NOMO-1 (cell line): ENCODE measurements at regions not wholly inside any gene's neighbourhood (a gene's known extent, or its start where the extent isn't known, plus 50 kb on each side); places are given as distances from the start of the nearest gene placed in this dataset.
A peak's percentile ranks its signal among the peaks of the same experiment; 100 is the strongest.

Experiments
- DNase-seq, 2 experiments: peaks; one replicate each; lab custom pipeline; 2025; ENCODE audit not compliant: unreplicated experiment in 2 of 2; lab: John Stamatoyannopoulos, UW

DNA sequence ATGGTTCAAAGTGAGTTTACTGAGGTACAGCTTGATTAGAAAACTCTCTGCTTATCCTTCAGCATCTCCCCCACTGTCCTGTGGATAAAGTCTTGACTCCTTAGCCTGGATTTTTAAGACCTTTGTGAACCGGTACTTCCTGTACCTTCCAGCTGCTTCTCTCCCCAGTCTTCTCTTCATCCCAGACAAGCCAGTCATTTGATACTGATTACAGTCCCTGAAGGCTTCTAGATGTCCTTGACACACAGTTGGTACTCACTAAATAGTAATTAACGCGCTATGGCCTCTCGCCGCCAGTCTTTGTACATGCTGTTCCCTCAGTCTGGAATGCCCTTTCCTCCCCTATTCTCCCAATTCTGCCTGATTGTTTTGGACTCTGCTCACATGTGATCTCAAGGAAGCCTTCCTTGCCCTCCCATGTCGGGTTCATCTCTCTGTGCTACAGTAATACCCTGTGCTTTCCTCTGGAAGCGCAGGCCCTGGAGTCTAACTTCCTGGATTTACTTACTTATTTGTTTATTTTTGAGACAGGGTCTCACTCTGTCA is 50.6 kb upstream of the PTGR2 start:
- no peak for DNase-seq

DNA sequence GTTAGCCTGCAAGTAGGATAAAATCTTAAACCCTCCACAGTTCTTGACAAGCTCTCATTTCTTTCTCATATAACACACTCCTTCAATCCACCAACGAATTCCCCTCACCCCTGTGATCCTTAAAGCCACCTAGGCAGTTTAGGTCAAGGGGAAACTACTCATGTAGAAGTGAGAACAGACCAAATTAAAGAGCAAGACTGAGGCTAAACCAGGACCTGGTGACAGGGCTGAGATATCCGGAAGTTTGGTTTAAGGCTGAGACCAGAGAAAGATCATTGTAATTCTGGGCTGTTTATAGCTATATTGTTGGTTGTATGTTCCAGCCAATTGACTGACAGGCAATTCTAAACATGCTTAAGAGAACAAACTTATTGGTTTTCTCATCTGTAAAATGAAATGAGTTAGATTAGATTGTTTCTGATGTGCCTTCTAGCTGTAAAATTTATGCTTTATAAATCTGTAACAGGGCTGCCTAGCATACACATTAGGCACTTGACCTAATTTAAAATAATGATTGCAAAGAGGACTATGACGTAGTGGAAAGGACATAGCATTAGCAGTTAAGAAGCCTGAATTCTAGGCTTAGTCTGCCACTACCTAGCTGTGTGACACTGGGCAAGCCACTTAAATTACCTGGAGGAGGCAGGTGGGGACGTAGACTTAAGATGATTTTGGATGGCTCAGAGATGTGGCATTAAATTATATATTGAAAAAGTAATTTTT is 53.9 kb upstream of the PTGR2 start:
- DNase-seq, result no peak

DNA sequence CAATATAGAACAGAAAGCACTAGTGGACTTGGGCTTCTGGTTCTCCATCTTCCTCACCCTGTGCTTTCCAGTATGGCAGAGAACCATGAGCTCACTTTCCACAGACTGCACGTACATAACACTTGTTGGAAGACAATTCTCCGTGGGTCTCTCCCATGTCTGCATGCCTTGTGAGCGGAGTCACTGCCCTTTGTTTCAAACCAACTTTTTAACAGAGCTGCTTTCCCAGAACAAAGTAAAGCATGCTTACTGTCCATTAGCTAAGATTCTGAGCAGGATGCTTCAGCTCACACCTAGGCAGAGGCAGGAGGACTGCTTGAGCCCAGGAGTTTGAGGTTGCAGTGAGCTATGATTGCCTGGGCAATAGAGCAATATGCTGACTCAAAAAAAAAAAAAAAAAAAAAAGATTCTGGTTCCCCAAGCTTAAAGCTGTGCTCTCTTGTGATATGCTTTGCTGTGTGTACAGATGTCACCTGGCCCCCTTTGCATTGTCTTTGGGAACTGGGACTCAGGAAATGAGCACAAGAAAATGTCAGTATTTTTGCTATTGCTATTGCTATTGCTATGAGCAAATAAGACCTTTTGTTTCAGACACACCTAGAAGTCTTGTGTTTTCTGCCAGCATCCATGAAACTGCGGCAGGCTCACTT is 54.6 kb upstream of the PTGR2 start:
- DNase-seq, result no peak

DNA sequence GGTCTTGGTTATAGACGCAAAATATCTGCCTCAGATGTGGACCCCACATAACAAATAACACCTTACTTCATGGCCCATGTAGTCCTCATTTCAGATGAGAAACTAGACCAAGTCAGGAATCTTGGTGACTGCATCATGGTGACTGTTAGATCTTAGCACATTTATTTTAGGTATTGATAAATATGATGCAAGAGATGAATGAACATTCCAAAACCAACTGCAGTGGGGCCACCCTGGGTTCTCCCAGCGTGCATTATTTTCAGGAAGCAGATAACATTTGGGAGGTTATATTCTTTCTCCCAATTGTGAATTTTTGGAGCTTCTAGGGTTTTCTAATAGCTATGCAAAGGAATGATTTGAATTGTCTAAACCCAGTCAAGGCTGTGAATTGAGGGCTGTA is 55.2 kb upstream of the PTGR2 start:
- DNase-seq, result no peak

DNA sequence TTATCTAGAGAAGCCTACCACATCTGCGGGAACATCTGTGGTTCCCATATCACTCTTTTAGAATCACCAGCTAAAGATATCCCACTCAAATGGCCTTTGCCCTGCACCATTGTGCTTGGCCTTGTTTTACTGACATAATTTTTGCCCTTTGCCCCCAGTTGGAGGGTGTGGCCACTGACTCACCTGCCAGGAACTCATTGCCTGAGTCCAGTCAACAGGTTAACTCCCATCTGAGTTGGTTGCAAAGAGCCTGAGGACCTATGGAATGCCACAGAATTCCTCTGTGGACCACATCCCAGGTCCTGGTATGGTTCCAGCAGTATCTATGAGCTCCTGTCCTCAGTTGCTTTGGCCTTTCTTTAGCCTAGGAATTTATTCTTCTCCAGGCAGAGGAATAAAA is 55.7 kb upstream of the PTGR2 start:
- DNase-seq, result no peak

DNA sequence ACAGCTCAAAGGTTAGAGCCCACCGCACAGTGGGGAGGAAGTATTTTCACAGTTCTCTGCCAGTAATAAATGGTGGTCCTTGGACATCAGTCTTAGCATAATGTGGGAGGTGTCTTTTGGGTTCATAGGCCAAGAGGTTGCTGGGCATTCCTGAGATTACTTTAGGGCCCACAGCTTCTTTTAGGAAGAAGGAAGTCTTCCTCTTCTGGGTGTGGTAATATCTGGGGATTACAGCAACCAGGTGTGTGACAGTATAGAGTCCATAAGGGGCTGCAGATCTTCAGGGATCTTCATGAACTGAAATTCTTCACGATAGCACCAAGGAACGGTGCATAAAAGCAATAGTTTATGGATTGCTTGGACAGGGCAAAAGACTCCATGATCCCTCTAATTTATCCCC is 56.2 kb upstream of the PTGR2 start:
- DNase-seq, result no peak

DNA sequence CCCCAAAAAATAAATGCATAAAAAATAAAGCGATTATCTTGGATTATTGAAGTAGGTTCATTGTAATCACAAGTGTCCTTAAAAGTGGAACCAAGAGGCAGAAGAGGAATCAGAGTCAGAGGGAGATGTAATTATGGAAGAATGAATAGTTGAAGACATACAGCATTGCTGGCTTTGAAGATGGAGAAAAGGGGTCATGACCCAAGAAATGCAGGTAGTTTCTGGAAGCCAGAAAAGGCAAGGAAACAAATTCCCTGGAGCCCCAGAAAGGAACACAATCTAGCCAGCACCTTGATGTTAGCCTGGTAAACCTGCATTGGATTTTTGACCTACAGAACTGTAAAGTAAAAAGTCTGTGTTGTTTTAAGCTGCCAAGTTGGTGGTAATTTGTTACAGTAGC is 57.5 kb upstream of the PTGR2 start:
- no peak for DNase-seq

DNA sequence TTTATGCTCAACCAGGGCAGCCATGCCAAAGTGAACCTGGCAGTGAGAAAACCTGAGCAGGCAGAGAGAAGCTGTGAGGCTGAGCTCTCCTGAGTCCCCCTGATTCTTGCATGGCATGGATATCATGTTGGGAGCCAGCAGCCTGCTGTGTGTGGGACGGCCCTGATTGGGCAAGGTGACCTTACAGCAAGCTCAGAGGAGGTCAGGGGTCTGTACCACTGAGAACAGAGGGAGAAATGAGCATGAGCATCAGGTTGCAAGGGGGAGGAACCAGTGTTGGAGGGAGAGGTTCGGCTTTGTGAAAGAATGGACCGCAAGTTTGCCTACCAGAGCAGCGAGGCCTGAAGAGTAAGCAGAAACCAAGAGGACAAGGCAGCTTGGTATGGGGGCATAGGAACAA is 59.1 kb upstream of the PTGR2 start:
- no peak for DNase-seq

DNA sequence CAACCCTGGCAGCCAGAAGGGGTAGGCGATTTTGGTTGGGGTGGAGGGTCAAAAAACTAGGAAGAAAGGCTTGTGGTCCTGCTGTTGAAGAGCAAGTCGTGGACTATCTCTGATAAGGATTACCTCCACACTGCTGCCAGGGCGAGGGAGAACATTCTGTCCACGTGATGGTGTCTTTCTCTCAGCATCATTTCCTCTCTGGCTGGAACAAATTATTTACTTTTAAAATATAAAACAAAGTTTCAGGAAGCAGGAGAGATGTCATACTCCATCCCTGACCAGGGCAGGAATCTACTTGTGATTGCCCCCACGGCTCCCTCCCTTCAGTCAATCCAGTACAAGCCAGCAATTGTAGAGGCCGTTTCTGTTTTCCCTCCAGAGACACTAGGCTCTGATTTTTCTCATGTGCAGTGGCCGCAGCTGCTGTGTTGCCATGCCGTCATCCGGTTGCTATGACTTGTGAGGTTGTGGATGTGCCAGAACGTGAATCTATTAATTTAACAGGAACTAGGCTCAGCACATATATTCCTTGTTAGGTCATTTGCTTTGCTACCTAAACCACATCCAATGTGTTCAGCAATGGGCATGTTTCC is 61.5 kb upstream of the PTGR2 start:
- no peak for DNase-seq

DNA sequence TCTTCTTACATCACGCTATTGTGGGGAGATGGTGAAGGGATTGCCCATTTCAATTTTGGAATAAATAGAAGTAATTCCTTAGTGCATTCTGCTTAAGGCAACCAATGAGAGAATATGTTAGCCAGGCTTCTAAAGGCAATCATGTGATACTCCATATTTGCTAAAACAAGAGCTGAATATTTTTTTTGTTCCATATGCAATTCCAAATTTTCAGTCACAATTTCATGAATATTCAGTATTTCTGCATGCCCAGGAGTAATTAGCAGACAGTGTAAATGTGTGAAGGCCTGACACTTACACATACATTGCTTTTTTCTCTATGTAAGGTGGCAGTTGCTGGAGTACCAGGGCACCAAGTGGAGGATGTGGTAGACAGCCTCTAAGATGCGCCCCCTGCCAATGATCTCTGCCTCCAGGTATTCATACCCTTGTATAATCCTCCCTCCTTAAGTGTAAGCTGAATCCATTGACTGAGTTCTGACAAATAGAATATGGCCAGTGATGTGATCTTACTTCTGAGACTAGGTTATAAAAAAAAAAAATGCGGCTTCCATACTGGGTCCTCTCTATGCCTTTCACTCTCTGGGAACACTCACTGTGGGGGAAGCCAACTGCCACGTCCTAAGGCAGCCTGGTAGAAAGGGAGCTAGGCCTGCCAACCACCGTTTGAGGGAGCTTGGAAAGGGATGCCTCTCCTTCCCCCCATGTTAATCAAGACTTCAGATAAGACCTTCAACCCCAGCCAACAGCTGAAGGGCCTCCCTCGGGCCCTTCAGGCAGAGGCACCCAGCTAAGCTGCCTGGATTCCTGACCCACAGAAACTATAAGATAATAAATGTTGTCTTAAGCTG is 62.7 kb upstream of the PTGR2 start:
- no peak for DNase-seq

DNA sequence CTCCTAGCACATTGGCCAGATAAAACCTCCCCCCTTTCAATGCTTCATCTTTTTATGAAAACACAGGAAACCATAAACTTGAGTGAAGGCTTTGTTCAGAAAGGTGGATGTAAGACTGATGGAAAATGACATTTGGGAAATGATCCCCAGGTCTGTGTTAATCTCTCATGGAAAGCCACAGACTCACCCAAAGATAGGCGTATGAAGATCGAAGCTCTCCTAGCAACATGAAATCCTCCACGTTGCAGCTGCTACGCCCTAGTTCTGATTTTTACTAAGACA is 63.4 kb upstream of the PTGR2 start:
- no peak for DNase-seq

DNA sequence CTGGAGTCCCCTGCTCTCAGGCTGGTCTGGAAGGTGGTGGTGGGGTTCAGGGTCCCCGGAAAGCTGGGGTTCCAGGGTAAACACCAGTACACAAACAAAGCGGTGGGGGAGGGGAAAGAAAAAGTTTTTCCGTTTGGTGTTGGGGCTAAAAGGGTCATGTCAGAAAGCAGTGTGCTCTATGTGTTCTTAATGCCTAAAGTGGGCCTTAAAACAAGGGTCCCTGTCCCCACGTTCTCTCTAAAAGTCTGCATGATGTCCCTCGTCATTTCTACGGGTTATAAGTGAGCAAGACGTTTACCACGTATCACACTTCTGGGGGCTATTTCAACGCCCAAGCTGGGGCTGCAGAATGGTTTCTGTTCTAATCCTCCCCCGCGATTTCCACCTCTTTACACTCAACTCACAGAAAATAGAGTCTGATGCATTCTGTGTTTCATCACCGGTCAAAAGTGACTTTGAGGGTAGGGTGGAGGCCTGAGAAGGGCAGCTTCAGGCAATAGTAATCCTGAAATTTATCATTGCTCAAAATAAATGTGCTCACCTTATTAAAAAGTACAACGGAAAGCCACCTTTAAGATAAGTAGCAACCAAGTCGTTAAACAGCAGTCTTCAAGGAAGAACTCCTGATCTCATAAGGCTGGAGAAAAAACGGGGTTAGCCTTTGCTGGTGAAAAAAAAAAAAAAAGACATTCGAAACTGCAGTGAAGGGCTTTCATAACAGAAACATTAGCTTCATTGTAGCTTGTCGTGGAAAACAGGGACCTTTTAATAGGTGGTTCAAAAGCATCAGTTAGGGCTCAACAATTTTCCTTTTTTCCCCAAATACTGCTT is 63.9 kb upstream of the PTGR2 start:
- peak in 1 of 2 experiments; percentile 46 for DNase-seq

DNA sequence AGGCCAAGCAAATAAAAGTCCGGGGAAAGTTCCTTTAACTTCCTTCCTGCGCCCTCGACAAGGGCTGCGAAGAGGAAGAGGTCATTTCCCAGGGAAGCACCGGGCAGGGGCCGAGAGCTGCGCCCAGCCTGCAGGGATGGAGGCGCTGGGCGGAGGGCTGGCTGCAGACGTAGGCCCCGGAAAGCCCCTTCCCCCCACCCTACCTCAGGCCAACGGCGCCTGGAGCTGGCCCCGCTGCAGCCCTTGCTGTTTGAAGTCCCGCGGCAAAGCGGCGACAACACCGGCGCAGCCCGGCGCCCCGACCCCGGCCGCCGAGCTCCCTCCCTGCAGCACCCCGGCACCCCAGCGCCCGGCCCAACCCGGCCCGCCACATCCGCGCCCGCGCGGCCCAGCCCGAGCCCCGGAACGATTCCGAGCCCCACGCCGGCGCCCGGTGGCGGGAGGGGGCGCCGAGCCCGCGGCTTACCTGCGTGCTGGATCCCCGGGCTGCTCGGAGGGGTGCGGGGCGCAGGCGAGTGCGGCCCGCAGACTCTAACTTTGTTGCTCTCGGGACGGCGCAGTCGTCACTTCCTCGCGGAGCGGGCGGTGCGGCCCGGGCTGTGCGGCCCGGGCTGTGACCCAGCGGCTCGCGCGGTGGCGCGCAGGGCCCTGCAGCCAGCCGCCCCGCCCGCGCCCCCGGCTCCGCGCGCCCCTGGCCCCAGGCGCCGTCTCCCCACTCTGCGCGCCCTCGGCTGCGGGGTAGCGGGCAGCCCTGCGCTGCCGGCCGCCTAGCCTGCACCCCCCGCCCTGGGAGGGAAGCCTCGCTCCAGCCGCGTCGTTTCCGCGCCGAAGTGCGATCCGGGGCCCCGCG is 64.8 kb upstream of the PTGR2 start:
- DNase-seq, result peak; percentile 30 to 55

DNA sequence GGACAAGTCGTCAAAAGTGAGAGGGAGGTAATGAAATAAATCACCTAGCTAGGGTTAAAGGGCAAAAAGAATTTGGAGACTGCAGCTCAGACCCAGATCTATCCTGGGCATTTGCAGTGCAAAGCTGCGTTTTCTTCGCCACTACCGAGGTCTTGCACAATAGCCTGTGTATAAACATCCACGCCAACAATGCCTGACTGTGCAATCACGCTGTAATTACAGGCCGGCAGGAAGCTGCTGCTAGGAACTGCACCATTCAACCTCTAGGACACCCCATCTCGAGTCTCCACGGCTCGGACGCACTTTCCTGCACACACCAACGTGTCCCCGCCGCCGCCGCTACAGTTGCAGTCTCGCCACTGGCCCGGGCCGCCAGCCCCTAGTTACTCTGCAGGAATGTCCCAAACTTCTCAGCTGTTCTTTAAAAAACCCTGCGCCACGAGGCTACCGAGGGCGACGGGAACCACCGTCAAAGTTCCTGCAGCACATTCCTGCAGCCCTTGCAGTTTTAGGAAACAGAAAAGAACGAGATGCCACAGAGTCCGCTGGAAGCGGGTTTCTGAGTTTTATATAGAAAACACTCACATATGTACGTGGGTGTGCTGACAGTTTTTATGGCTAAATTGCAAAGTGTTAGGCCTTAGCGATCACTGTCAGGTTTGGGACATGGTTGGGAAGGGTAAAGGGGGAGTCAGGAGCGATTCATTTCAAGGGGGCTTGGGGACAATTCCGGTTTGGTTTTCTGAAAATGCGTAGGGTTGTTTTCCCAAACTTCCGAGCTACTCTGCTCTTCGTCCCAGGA is 65.6 kb upstream of the PTGR2 start:
- DNase-seq, result peak; percentile 90 to 96

DNA sequence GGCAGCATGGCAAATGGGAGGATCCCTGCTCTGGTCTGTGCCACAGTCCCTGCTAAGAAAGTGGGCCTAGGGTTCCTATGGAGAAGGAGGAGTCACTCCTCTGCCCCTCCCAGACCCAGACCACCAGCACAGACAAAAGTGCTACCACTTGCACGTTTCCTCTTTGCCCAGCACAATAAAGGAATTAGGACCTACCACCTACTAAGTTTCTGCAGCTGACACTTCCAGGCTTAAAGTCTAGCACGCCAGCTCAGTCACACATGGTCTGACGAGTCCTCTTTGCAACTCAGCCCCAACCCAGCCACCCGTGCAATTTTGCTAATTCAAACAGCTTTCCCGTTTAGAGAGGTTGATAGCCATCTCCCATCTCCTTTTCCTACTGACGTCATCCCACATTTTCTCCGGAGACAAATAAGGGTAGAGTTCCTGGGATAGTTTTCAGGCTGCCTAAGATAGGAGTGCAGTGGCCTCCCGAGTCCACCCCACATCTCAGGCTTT is 66.2 kb upstream of the PTGR2 start:
- DNase-seq, result peak; percentile 6 to 26

DNA sequence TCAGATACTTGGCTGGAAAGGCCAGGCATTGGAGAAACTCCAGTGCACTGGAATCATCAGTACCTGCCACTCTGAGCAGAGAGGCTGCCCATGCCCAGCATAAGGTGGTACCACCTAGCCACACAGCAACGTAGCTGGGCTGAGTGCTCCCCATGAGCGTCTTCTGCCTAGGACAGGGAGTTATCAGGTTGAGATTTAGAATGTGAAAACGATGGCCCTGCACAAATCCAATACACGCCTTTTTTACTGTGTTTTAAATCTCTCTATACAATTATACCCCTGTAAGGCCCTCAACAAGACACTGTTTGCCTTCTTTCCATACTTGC is 66.7 kb upstream of the PTGR2 start:
- no peak for DNase-seq

DNA sequence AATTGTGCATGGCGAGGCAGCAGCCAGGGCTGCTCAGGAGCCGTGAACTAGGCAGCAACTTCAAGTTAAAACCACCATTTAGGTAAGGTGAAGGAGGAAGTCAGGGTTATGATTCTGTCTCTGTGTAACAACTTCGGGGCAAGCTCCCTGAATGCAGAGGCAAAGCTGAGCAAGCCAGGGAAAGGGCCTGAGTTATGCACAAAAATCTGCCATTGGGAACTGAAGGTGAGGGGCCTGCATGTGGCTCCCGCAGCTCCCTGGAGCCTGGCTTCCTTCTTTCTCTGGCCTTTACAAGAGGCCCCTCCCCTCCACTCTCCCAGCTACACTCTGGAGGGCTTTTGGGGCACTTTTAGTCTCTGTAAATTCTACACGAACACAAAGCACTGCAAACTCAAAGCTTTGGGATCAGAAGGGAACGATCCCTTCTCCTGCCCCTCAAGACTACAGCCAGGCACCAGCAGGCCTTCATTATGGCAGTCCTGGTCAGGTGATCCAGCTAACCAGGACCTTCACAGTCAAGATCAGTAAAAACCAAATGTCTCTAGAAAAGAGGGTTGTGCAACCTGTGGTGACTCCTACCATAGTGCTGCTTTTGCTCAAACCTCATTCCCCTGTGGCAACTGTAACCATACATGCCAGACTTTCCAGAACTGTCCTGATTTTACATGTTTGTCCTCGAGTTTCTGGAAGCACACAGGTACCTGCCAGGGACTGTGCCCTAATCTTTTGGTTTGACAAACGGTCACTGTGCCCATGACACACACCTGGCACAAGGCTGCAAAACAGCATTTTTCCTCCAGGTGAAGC is 67.2 kb upstream of the PTGR2 start:
- DNase-seq, result peak; percentile 54 to 83
